Heart left ventricle (tissue), 13 donors: ENCODE measurements at regions not wholly inside any gene's neighbourhood (a gene's known extent, or its start where the extent isn't known, plus 50 kb on each side); places are given as distances from the start of the nearest gene placed in this dataset.

Experiments used
- POLR2A ChIP-seq, 2 donors: fragments of 450-650 bp; IDR thresholded peaks; one replicate each; pipeline ENCODE4 v1.6.1; 2017; ENCODE audit warnings: antibody characterized with exemption in 2 of 2, mild to moderate bottlenecking in 2 of 2, moderate library complexity in 2 of 2
- TF ChIP-seq, protein P1 (sequence below), 12 donors: fragments of 200-600 bp; sonication (generic) in 4 of 12; IDR thresholded peaks; one replicate each; pipeline versions ENCODE4 v1.5.0 to v1.8.0; 2018 to 2022; ENCODE audit warnings: antibody characterized with exemption in 12 of 12, mild to moderate bottlenecking in 5 of 12
- donor health status: ischemic (EF 13 %, LVEDD 7.1; RV severe dilation, severe dysfunction).
- donor health status: DM: no; HTN: yes; CAD: no.
- donor health status: DM: no; HTN: no; CAD: no.
- donor health status: ischemic (EF 25% LVEDD 6.9; RV normal size, moderate dysfunction).
- donor health status: ischemic (EF 25% LVEDD 5.7; RV mildly dilated, moderate dysfunction).
- donor health status: ischemic (EF 35%, LVEDD 5.7; RV mildly dilated, moderate dysfunction).
- donor health status: nonischemic (EF 11% LVEDD 7.7; RV severe dilation, severe dysfunction).
- donor health status: DM: yes; HTN: yes; CAD: no.
- donor health status: PGD.
- donor health status: ischemic (EF 29% LVEDD 5.4; RV normal size, mild dysfunction).
- donor health status: nonischemic (EF 23%, LVEDD 6.1; RV moderate dilation, normal function).

DNA sequence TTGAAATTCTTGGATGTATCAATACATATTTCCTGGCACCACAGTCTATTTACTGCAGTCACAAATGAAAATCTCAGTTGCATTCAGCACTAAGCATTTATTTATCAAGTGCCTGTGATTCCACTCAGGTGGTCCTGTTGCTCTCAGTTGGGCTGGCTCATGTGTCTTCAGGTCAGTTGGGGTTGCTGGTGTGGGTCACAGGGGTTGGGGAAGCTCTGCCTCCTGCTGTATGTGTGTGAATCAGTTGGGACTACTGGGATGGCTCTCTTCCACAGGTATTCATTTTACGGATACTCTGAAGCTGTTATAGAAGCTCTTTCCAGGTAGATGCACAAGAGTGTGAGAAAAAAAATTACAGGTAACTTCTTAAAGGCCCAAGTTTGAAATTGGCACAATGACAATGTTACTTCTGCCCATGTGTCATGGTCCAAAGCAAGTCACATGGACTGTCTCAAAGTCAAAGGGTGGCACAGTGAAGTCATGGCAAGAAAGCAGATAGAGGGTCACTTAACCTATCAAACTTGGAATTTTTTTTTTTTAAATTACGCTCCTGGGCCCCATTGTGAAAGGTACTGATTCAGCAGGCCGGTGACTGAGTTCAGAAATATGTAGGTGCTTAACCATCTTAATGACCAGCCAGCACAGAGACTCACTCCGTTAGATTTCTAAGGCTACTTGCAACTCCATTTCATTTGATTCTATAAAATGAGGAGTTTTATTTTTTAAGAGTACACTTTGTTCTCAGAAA, 249.2 kb upstream of the GCFC2 start:
- TF ChIP-seq, protein P1, sequence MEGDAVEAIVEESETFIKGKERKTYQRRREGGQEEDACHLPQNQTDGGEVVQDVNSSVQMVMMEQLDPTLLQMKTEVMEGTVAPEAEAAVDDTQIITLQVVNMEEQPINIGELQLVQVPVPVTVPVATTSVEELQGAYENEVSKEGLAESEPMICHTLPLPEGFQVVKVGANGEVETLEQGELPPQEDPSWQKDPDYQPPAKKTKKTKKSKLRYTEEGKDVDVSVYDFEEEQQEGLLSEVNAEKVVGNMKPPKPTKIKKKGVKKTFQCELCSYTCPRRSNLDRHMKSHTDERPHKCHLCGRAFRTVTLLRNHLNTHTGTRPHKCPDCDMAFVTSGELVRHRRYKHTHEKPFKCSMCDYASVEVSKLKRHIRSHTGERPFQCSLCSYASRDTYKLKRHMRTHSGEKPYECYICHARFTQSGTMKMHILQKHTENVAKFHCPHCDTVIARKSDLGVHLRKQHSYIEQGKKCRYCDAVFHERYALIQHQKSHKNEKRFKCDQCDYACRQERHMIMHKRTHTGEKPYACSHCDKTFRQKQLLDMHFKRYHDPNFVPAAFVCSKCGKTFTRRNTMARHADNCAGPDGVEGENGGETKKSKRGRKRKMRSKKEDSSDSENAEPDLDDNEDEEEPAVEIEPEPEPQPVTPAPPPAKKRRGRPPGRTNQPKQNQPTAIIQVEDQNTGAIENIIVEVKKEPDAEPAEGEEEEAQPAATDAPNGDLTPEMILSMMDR (IDR thresholded peaks at IDR 0.05): no peak
- no peak for TF ChIP-seq POLR2A (IDR thresholded peaks at IDR 0.05)
